Natural killer cell (primary cell): ENCODE measurements at regions not wholly inside any gene's neighbourhood (a gene's known extent, or its start where the extent isn't known, plus 50 kb on each side); places are given as distances from the start of the nearest gene placed in this dataset.

Experiments used
- ATAC-seq, 3 donors: fragments of 150-1000 bp in 2 of 3; fragments of 200-7000 bp in 1 of 3; cut with Tn5 transposase; 1 replicate in 1 of 3; 2 replicates in 2 of 3; pipeline ENCODE4 v1.10.0; 2021; ENCODE audit warnings: mild to moderate bottlenecking in 2 of 3, moderate library complexity in 2 of 3
- DNase-seq, 2 donors: peaks; one replicate each; pipeline versions ENCODE4 v3.0.0 to v3.0.0-alpha.2; 2013 to 2021; ENCODE audit warnings: mixed read lengths in 1 of 2
- H3K27ac ChIP-seq: one replicate; pipeline ENCODE4 v1.5.1; 2013; ENCODE audit warnings: mild to moderate bottlenecking, low read length
- H3K27me3 ChIP-seq: one replicate; pipeline ENCODE4 v1.6.1; 2013; ENCODE audit warnings: low read length; ENCODE audit not compliant: control insufficient read depth, insufficient read depth
- H3K36me3 ChIP-seq: one replicate; pipeline ENCODE4 v1.6.1; 2013; ENCODE audit warnings: low read length; ENCODE audit not compliant: control insufficient read depth, insufficient read depth
- H3K4me1 ChIP-seq: one replicate; pipeline ENCODE4 v1.6.1; 2013; ENCODE audit warnings: low read length; ENCODE audit not compliant: control insufficient read depth, insufficient read depth
- H3K4me3 ChIP-seq: one replicate; pipeline ENCODE4 v1.5.1; 2013; ENCODE audit warnings: low read length
- H3K9me3 ChIP-seq: one replicate; pipeline ENCODE4 v1.6.1; 2013; ENCODE audit warnings: low read length; ENCODE audit not compliant: control insufficient read depth, insufficient read depth
- H3K27ac Mint-ChIP-seq, 2 donors: one replicate each; pipeline ENCODE4 v1.8.0; 2022; ENCODE audit warnings: mild to moderate bottlenecking in 2 of 2, mixed read lengths in 2 of 2, moderate library complexity in 1 of 2
- H3K27me3 Mint-ChIP-seq, 2 donors: one replicate each; pipeline ENCODE4 v1.8.0; 2022; ENCODE audit warnings: low read depth in 2 of 2, mixed read lengths in 2 of 2
- H3K36me3 Mint-ChIP-seq: one replicate; pipeline ENCODE4 v1.8.0; 2022; ENCODE audit warnings: mixed read lengths
- H3K4me1 Mint-ChIP-seq, 2 donors: one replicate each; pipeline ENCODE4 v1.8.0; 2022; ENCODE audit warnings: mixed read lengths in 2 of 2
- H3K4me3 Mint-ChIP-seq: one replicate; pipeline ENCODE4 v1.8.0; 2022; ENCODE audit warnings: mild to moderate bottlenecking, moderate library complexity, mixed read lengths
- H3K9me3 Mint-ChIP-seq, 2 donors: one replicate each; pipeline ENCODE4 v1.8.0; 2022; ENCODE audit warnings: mixed read lengths in 2 of 2
- CTCF ChIP-seq: fragments of 200-600 bp; IDR thresholded peaks from one replicate; pipeline ENCODE4 v1.8.0; 2022; ENCODE audit warnings: antibody characterized with exemption
- whole genome bisulfite sequencing: methylation state at CpG from one replicate; pipeline ENCODE4 v1.1.7; 2013; ENCODE audit warnings: missing lambda C conversion rate; ENCODE audit not compliant: insufficient coverage; 5-methylcytosine and 5-hydroxymethylcytosine counted together
- intact Hi-C: fragments of 100-400 bp; cut with micrococcal nuclease; formaldehyde crosslinking; loops from one replicate; pipeline ENCODE4 v1.14.2; 2022

GRCh38 chr3:153028381-153028780, 133.6 kb upstream of the RAP2B start:
- TF ChIP-seq CTCF: no peak
- ATAC-seq: no peak
- intact Hi-C loops: no loop called here
- H3K27me3 ChIP-seq: no peaks in the 10 kb centered on the region
- H3K9me3 ChIP-seq: no peaks in the 10 kb centered on the region
- no peak overlapping the region for H3K27ac ChIP-seq
- DNase-seq: no peak
- H3K9me3 Mint-ChIP-seq: no peaks in the 10 kb centered on the region
- no peak overlapping the region for H3K4me3 Mint-ChIP-seq
- no peaks in the 10 kb centered on the region for H3K4me1 Mint-ChIP-seq
- peaks cover 0 to 5% of the 10 kb centered on the region in 2 donors for H3K27me3 Mint-ChIP-seq
- no peaks in the 10 kb centered on the region for H3K4me1 ChIP-seq
- 25% methylated on average over 6 of the region's 6 CpGs for WGBS
- H3K27ac Mint-ChIP-seq: no peak overlapping the region
- no peaks in the 10 kb centered on the region for H3K36me3 Mint-ChIP-seq
- no peak overlapping the region for H3K4me3 ChIP-seq
- no peaks in the 10 kb centered on the region for H3K36me3 ChIP-seq

- no peaks in the 10 kb centered on the region for H3K36me3 ChIP-seq
- H3K9me3 Mint-ChIP-seq: no peaks in the 10 kb centered on the region
- no peak for DNase-seq
- no peak for ATAC-seq
- intact Hi-C loops: no loop called here
- no peaks in the 10 kb centered on the region for H3K4me1 ChIP-seq
- no peak overlapping the region for H3K4me3 ChIP-seq
- no peaks in the 10 kb centered on the region for H3K4me1 Mint-ChIP-seq
- H3K4me3 Mint-ChIP-seq: no peak overlapping the region
- no peaks in the 10 kb centered on the region for H3K27me3 ChIP-seq
- H3K27ac ChIP-seq: no peak overlapping the region
- no peaks in the 10 kb centered on the region for H3K9me3 ChIP-seq
- WGBS: 77% methylated on average over 4 of the region's 6 CpGs
- H3K36me3 Mint-ChIP-seq: no peaks in the 10 kb centered on the region
- H3K27ac Mint-ChIP-seq: no peak overlapping the region
- TF ChIP-seq CTCF: no peak
- peaks cover 0 to 4% of the 10 kb centered on the region in 2 donors for H3K27me3 Mint-ChIP-seq
Observed at GRCh38 chr3:153029350-153029749, 132.7 kb upstream of the RAP2B start.

- Histone ChIP-seq H3K27ac (no peak overlapping the region), H3K9me3 (no peaks in the 10 kb centered on the region), H3K4me1 (no peaks in the 10 kb centered on the region), H3K36me3 (no peaks in the 10 kb centered on the region), H3K4me3 (no peak overlapping the region), H3K27me3 (no peaks in the 10 kb centered on the region)
- ATAC-seq (no peak), DNase-seq (no peak)
- no peak overlapping the region for H3K4me3 Mint-ChIP-seq
- peaks cover 5 to 6% of the 10 kb centered on the region in 2 donors for H3K27me3 Mint-ChIP-seq
- no peaks in the 10 kb centered on the region for H3K36me3 Mint-ChIP-seq
- WGBS: 100% methylated on average over 1 of the region's 1 CpG
- H3K4me1 Mint-ChIP-seq: no peaks in the 10 kb centered on the region
- TF ChIP-seq CTCF: no peak
- H3K9me3 Mint-ChIP-seq: no peaks in the 10 kb centered on the region
- intact Hi-C loops: no loop called here
- H3K27ac Mint-ChIP-seq: no peak overlapping the region
Observed at GRCh38 chr3:153032891-153033290, 129.1 kb upstream of the RAP2B start.

- no peaks in the 10 kb centered on the region for H3K36me3 ChIP-seq
- DNase-seq (no peak), ATAC-seq (no peak)
- Mint-ChIP-seq H3K4me1 (peaks cover 6% of the 10 kb centered on the region in 2 donors), H3K36me3 (no peaks in the 10 kb centered on the region), H3K9me3 (no peaks in the 10 kb centered on the region), H3K4me3 (no peak overlapping the region), H3K27me3 (peaks cover 5 to 6% of the 10 kb centered on the region in 2 donors), H3K27ac (no peak overlapping the region)
- intact Hi-C loops: no loop called here
- H3K27me3 ChIP-seq: no peaks in the 10 kb centered on the region
- H3K4me3 ChIP-seq: no peak overlapping the region
- peaks cover 7% of the 10 kb centered on the region for H3K4me1 ChIP-seq
- no peak for TF ChIP-seq CTCF
- 100% methylated on average over 1 of the region's 2 CpGs for WGBS
- no peaks in the 10 kb centered on the region for H3K9me3 ChIP-seq
- H3K27ac ChIP-seq: no peak overlapping the region
Observed at GRCh38 chr3:153036846-153037245, 125.2 kb upstream of the RAP2B start.
